Endothelial cell of umbilical vein (primary cell): ENCODE measurements at regions not wholly inside any gene's neighbourhood (a gene's known extent, or its start where the extent isn't known, plus 50 kb on each side); places are given as distances from the start of the nearest gene placed in this dataset.

Experiments used
- BruUV-seq: library from RNA; stranded (reverse); fragments of 400-500 nt; replicated peaks from 2 replicates; lab custom pipeline; 2021; lab: Mats Ljungman, UMichigan
- CTCF ChIA-PET: fragments of 300-600, 350-600 bp; sonication (Branson Sonifier 250); formaldehyde crosslinking; loops from one replicate; lab custom pipeline; 2021; ENCODE audit warnings: antibody characterized with exemption, inconsistent platforms; lab: Charles Lee
- POLR2A ChIA-PET: fragments of 300-600, 350-600 bp; sonication (Branson Sonifier 250); formaldehyde crosslinking; loops from one replicate; lab custom pipeline; 2021; ENCODE audit warnings: antibody characterized with exemption, inconsistent platforms; lab: Charles Lee
- DNase-seq: peaks from one replicate; pipeline ENCODE4 v3.0.0-alpha.2; 2011; ENCODE audit warnings: low read depth, low spot score
- FAIRE-seq: peaks from 2 replicates; lab custom pipeline; 2011; peaks lifted over from hg19 to GRCh38; lab: Jason Lieb, UNC
- H2AFZ ChIP-seq: 2 replicates; pipeline ENCODE4 v1.6.0; 2012; ENCODE audit warnings: low read depth, low read length, control low read depth, inconsistent platforms
- H3K27ac ChIP-seq: 2 replicates; pipeline ENCODE4 v1.5.1; 2011; ENCODE audit warnings: low read depth, mild to moderate bottlenecking, control low read depth, low read length, moderate library complexity; ENCODE audit not compliant: insufficient read depth
- H3K27me3 ChIP-seq, 2 experiments: 2 replicates each; pipeline versions ENCODE4 v1.6.0 to v1.6.1; 2011; ENCODE audit warnings: low read length in 2 of 2, mixed read lengths in 1 of 2; ENCODE audit not compliant: control insufficient read depth in 2 of 2, insufficient read depth in 2 of 2
- H3K36me3 ChIP-seq, 2 experiments: 2 replicates in 1 of 2; 3 replicates in 1 of 2; pipeline ENCODE4 v1.5.1; 2011; ENCODE audit warnings: low read length in 2 of 2, mild to moderate bottlenecking in 1 of 2, moderate library complexity in 1 of 2; ENCODE audit not compliant: control insufficient read depth in 2 of 2, insufficient read depth in 2 of 2; ENCODE audit errors: extremely low read depth in 1 of 2
- H3K4me1 ChIP-seq: 3 replicates; pipeline ENCODE4 v1.5.1; 2011; ENCODE audit warnings: mild to moderate bottlenecking, low read length; ENCODE audit not compliant: control insufficient read depth, insufficient read depth; ENCODE audit errors: extremely low read depth
- H3K4me2 ChIP-seq: 2 replicates; pipeline ENCODE4 v1.6.1; 2011; ENCODE audit warnings: low read length, control low read depth, mixed read lengths; ENCODE audit not compliant: insufficient read depth
- H3K4me3 ChIP-seq, 3 experiments: fragments of 200-600 bp in 1 of 3; sonication (generic), shearing (Covaris generic) in 1 of 3; replicated peaks in 1 of 3; 2 replicates each; pipeline ENCODE4 v1.5.1; 2011 to 2016; ENCODE audit warnings: control low read depth in 3 of 3, low read length in 3 of 3, mild to moderate bottlenecking in 2 of 3, inconsistent platforms in 1 of 3, low read depth in 1 of 3, moderate library complexity in 1 of 3; ENCODE audit not compliant: insufficient read depth in 1 of 3
- H3K79me2 ChIP-seq: 2 replicates; pipeline ENCODE4 v1.6.0; 2012; ENCODE audit warnings: low read length, inconsistent platforms; ENCODE audit not compliant: control insufficient read depth, insufficient read depth
- H3K9ac ChIP-seq: replicated peaks from 2 replicates; pipeline ENCODE3; 2011; ENCODE audit warnings: low read length, control low read depth; ENCODE audit not compliant: insufficient read depth; ENCODE audit errors: extremely low read depth
- H3K9me1 ChIP-seq: replicated peaks from 3 replicates; pipeline ENCODE4 v1.6.0; 2011; ENCODE audit warnings: mild to moderate bottlenecking, low read length; ENCODE audit not compliant: control insufficient read depth, insufficient read depth; ENCODE audit errors: extremely low read depth
- H3K9me3 ChIP-seq: replicated peaks from 2 replicates; pipeline ENCODE4 v1.5.1; 2012; ENCODE audit warnings: low read length, inconsistent platforms; ENCODE audit not compliant: control insufficient read depth, insufficient read depth
- H4K20me1 ChIP-seq: replicated peaks from 2 replicates; pipeline ENCODE3; 2011; ENCODE audit warnings: mild to moderate bottlenecking, low read length; ENCODE audit not compliant: control insufficient read depth, insufficient read depth; ENCODE audit errors: extremely low read depth
- CTCF ChIP-seq, 2 donors: IDR thresholded peaks; 1 replicate in 1 of 2; 2 replicates in 1 of 2; pipeline ENCODE4 v1.5.1; 2011; ENCODE audit warnings: low read length in 2 of 2, mild to moderate bottlenecking in 2 of 2, moderate library complexity in 2 of 2, control low read depth in 1 of 2, inconsistent platforms in 1 of 2, low read depth in 1 of 2; ENCODE audit not compliant: insufficient read depth in 1 of 2; ENCODE audit errors: extremely low read depth in 1 of 2
- EZH2 ChIP-seq: IDR thresholded peaks from 2 replicates; pipeline ENCODE4 v1.6.1; 2012; ENCODE audit warnings: borderline replicate concordance, low read depth, mild to moderate bottlenecking, moderate library complexity, low read length, inconsistent platforms; ENCODE audit not compliant: severe bottlenecking
- FOS ChIP-seq: IDR thresholded peaks from 2 replicates; pipeline ENCODE4 v1.6.1; 2011; ENCODE audit warnings: mild to moderate bottlenecking, low read length, moderate library complexity, borderline replicate concordance; ENCODE audit not compliant: insufficient read depth
- GATA2 ChIP-seq: IDR thresholded peaks from 2 replicates; pipeline ENCODE4 v1.7.0; 2011; ENCODE audit warnings: low read depth, mild to moderate bottlenecking, moderate library complexity, mixed read lengths, low read length; ENCODE audit not compliant: insufficient read length, insufficient read depth
- JUN ChIP-seq: IDR thresholded peaks from 2 replicates; pipeline ENCODE4 v1.6.1; 2011; ENCODE audit warnings: borderline replicate concordance, low read depth; ENCODE audit not compliant: insufficient read length, insufficient read depth
- MYC ChIP-seq: IDR thresholded peaks from one replicate; pipeline ENCODE4 v1.6.1; 2011; ENCODE audit warnings: mild to moderate bottlenecking, low read depth, low read length
- POLR2A ChIP-seq: IDR thresholded peaks from 2 replicates; pipeline ENCODE4 v1.6.1; 2012; ENCODE audit warnings: low read depth, mild to moderate bottlenecking, control low read depth, low read length
- POLR2AphosphoS5 ChIP-seq: IDR thresholded peaks from 2 replicates; pipeline ENCODE4 v1.6.1; 2012; ENCODE audit warnings: low read depth, mild to moderate bottlenecking, control low read depth, low read length, moderate library complexity; ENCODE audit not compliant: insufficient read depth
- dilution Hi-C: fragments of 300-500 bp; cut with MboI; formaldehyde crosslinking; loops from one replicate; pipeline ENCODE4 v1.15.0; 2019; ENCODE audit warnings: low sequenced_read_pairs; ENCODE audit not compliant: extremely low pct_ligation_motif_present
- intact Hi-C: fragments of 100-400 bp; cut with micrococcal nuclease; formaldehyde crosslinking; loops from one replicate; pipeline ENCODE4 v1.10.0; 2022
- TF ChIP-seq, protein P1 (sequence below): IDR thresholded peaks from 2 replicates; pipeline ENCODE4 v1.6.1; 2011; ENCODE audit not compliant: insufficient read depth, insufficient read length

DNA sequence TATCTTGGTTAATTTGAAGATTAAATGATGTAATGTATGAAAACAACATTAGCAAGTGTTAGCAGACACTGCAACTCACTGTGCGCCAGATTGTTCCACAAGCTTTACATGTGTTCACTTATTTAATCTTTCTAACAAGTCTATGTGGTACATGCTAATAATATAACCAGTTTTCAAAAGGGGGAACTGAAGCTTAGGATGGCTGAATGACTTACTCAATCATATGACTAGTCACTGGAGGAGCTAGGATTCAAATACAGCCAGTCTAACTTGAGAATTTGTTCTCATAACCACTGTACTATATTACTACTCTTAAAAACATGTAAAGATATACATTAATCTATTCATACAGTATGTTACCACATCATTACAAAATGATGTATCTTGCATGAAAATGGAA, 60.5 kb upstream of the LRIG3 start:
- Histone ChIP-seq H3K9me1 (no peaks in the 10 kb centered on the region), H3K9ac (no peak overlapping the region), H3K27ac (no peak overlapping the region), H3K79me2 (no peaks in the 10 kb centered on the region), H2AFZ (no peak overlapping the region), H3K9me3 (no peaks in the 10 kb centered on the region), H4K20me1 (no peaks in the 10 kb centered on the region), H3K36me3 (no peaks in the 10 kb centered on the region), H3K27me3 (no peaks in the 10 kb centered on the region), H3K4me2 (no peak overlapping the region), H3K4me1 (no peaks in the 10 kb centered on the region), H3K4me3 (no peak overlapping the region)
- ChIA-PET CTCF (interaction anchor here (1.0 kb wide), 1 partner anchor 10 kb away, joined by 4 read pairs; no protein-coding TSS in a partner anchor), POLR2A (no interaction called here)
- intact Hi-C loops (no loop called here), dilution Hi-C loops (no loop called here)
- FAIRE-seq: no peak
- DNase-seq: no peak
- TF ChIP-seq POLR2A (no peak), CTCF (IDR thresholded peaks at IDR 0.05; ENCODE audit: extremely low read depth in 1 of 2, insufficient read depth in 1 of 2, low read depth in 1 of 2, low read length in 2 of 2) (no peak), POLR2AphosphoS5 (no peak)
- BruUV-seq: no TSS peak

DNA sequence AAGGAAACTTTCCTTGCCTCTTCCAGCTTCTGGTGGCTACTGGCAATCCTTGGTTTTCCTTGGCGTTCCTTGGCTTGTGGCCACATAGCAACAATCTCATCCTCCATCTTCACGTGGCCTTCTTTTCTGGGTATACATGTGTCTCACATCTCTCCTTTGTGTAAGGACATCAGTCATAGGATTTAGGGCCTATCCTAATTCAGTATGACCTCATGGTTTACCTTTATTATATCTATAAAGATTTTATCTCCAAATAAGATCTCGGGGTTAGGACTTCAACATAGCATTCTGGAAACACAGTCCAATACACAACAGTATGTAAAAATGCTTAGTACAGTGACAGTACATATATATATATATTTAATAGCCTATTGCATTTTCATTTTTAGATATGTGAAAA, 58.4 kb upstream of the LRIG3 start:
- Histone ChIP-seq H3K27ac (no peak overlapping the region), H2AFZ (no peak overlapping the region), H3K9me1 (no peaks in the 10 kb centered on the region), H3K9me3 (no peaks in the 10 kb centered on the region), H3K79me2 (no peaks in the 10 kb centered on the region), H3K36me3 (no peaks in the 10 kb centered on the region), H3K4me3 (no peak overlapping the region), H4K20me1 (no peaks in the 10 kb centered on the region), H3K4me2 (no peak overlapping the region), H3K9ac (no peak overlapping the region), H3K4me1 (no peaks in the 10 kb centered on the region), H3K27me3 (no peaks in the 10 kb centered on the region)
- ChIA-PET POLR2A (no interaction called here), CTCF (interaction anchor here (0.9 kb wide), 1 partner anchor 438 kb away, joined by 3 read pairs; no protein-coding TSS in a partner anchor)
- BruUV-seq: no TSS peak
- dilution Hi-C loops (no loop called here), intact Hi-C loops (no loop called here)
- DNase-seq (no peak), FAIRE-seq (no peak)
- TF ChIP-seq EZH2 (no peak), FOS (no peak), CTCF (IDR thresholded peaks at IDR 0.05; ENCODE audit: extremely low read depth in 1 of 2, insufficient read depth in 1 of 2, low read depth in 1 of 2, low read length in 2 of 2) (no peak), JUN (no peak), MYC (no peak), GATA2 (no peak), POLR2AphosphoS5 (no peak), POLR2A (no peak)
- TF ChIP-seq, protein P1, sequence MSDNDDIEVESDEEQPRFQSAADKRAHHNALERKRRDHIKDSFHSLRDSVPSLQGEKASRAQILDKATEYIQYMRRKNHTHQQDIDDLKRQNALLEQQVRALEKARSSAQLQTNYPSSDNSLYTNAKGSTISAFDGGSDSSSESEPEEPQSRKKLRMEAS: no peak
